ENCODE measurements at regions not wholly inside any gene's neighbourhood (a gene's known extent, or its start where the extent isn't known, plus 50 kb on each side); places are given as distances from the start of the nearest gene placed in this dataset.
"Not testable (repeated sequence)": the region's sequence is repeated elsewhere in the genome, so short reads cannot be mapped to it uniquely, and the experiment has no call there.

DNA sequence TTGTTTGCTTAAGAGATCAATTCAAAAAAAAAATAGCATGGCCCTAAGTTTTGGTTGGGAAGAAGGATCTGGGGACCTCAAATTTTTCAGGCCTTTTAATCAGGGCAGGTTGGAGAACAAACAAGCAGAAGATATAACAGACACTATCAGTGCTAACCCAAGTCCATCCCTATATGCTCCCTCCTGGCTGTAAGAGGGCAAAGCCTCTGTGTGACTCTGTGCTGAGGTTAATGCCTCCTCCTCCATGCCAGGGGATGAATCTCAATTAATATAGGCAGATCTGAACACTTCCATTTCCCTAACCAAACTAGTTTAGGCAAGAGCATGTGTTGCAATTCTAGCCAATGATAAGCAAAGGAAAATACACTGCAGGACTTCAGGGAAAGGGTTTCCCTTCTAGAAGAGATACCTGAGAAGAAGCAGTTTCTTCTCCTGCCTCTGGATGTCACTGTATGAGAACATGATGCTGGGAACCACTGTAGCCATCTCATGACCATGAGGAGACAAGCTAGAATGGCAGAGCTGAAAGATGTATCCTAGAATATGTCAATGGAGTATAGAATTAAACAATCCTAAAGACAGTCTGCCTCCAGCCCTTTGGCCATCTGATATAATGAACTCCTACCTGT, 76.0 kb downstream of the CHD9NB start:
- peak; percentile 15 for DNase-seq (ENCODE audit: low spot score)

DNA sequence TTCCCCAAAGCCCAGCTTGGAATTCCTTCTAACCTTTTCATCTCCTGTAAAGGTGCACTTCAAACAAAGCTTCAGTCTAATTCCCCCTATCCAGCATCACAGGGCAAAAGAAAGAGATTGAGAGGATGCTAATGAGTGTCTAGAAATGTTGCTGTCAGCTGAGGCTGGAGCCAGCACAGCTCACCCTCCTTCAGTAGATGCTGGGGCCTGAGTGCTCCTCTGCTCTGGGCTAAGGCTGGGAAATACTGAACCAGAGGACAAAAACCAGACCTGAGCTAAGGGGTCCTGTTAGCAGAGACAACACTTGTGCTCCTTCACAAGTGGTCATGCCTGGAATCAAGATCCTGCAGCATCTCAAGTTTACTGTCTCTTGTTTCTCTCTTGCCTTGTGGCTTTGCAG, 85.0 kb downstream of the CHD9NB start:
- no peak for DNase-seq (ENCODE audit: low spot score)

DNA sequence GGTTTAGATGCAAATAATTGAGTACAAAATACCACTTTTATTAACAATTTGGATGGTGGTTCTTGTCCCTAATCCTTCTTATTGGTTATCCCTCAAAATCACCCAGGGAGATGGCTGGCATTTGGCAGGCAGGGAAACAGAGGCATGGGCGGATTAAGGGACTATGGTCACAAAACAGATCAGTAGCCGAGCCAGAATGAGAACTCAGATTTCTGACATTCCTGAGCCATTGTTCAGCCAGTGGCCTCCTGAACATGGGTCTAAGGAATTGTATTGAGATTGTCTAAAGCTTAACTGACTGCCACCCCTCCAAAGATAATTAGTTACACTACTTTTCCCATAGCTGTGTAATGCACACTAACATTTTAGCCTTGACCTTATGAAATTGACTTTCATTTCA, 88.4 kb downstream of the CHD9NB start:
- no peak for DNase-seq (ENCODE audit: low spot score)

DNA sequence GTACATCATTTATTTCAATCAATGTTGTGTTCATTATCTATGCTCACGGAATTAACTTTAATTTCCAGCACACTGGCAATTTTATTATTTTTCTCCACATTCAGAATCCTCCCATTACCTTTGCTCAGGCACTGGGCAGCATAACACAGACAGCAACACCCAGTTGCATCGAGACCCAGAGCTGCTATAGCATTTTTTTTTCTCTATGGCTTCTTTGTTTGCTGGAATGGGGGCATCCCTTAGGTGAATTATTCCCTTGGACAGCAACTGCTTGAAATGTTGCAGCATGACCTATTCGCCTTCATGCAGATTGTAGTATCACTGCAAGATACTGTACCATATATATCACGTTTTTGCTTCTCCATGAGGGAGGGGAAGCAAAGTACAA, 88.8 kb downstream of the CHD9NB start:
- DNase-seq (ENCODE audit: low spot score), result no peak

DNA sequence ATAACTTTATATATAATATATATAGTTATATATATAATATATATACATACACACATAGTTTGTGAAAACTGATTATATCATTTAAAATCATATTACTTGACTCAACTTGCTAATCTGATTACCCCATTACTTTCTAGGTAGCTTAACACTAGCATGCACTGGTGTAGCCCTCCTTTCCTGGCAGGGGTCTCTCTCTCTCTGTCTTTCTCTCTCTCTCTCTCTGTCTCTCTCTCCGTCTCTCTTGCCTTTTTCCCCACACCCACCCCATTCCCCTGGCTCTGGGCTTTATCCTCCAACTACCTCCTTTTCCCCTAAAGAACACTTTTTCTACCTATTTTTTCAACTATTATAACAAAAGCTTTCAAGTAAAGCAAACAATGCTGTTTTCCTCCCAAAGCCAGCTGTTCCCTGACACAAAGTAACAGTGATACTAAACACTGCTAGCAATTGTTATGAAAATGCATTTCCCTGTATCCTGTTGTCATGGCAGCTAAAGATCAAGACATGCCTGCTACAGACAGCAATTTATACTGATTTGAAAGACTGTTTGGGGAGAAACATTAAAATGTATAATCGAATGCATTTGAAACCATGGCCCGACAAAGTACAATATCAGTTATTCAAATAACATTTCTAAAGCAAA, 89.4 kb downstream of the CHD9NB start:
- DNase-seq (ENCODE audit: low spot score), result no peak

DNA sequence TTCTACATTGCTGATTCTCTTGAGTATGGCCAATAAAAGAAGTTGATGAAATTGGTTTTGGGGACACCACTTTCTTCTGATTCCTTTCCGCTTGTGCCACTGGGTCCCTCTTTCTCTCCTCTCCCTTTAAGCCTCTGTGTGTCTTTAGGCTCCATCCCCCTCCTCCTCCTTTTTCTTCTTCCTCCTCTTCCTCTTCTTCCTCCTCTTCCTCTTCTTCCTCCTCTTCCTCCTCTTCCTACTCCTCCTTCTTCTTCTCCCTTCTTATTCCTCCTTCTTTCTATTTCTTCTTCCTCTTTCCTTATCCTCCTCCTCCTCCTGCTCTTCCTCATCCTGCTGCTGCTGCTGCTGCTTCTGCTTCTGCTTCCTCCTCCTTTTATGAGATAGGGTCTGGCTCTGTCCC, 93.7 kb downstream of the CHD9NB start:
- DNase-seq (ENCODE audit: low spot score), result no peak

DNA sequence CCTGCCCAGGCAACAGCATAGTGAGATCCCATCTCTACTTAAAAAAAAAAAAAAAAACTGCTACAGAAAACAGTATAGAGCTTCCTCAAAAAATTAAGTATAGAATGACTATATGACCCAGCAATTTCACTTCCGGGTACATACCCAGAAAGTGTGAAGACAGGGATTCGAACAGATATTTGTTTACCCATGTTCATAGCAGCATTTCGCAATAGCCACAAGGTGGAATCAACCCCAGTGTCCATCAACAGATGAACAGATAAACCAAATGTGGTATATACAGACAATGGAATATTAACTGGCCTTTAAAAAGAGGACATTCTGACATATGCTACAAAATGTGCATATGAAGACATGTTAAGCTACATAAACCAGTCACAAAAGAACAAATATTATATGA, 95.5 kb downstream of the CHD9NB start:
- no peak for DNase-seq (ENCODE audit: low spot score)

DNA sequence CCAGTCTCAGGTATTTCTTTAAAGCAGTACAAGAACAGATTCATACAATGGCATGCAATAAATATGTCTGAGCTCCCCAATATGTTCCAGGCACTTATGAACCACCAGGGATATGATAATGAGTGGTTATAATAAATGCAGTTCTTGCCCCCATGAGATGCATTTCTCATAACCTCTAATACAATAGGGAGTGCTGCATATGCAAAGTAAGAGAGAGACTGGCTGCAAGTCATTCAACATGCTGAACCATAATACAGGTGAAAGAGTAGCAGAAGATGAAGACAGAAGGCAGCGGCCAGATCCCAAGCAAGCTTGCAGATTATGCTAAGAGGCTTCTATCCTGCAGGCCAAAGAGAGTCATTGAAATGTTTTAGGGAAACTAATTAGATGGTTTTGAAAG, 96.7 kb downstream of the CHD9NB start:
- DNase-seq (ENCODE audit: low spot score), result no peak

DNA sequence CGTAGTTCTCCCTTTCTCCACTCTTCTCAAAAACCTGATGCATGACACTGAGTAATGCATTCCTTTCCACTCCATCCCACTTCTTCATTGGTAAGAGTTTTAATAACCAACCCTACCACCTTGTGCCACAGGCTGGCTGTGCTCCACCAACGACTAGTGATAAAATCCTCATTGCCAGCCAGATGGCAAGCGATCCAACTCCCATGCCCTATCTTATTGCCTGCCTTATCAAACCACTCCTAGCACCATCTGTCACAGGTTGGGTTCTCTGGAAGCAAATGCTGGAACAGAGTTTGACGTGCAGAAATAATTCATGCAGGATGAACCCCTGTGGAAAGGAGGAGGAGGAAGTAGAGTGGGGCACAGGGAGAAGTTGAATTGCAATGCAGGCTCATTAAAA, 99.5 kb downstream of the CHD9NB start:
- DNase-seq (ENCODE audit: low spot score), result no peak

DNA sequence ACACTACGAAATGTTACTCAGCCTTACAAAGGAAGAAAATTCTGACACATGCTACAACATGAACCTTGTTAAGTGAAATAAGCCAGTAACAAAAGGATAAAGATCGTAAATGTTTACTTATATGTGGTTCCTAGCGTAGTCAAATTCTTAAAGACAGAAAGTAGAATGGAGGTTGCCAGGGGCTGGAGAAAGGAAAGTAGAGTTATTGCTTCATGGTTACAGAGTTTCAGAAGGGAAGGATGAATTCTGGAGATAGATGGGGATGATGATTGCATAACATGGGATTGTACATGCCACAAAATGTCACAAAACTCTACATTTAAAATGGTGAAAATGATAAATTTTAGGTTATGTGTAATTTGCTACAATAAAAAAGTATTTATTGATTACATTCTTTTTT, 103.8 kb downstream of the CHD9NB start:
- DNase-seq (ENCODE audit: low spot score), result no peak

DNA sequence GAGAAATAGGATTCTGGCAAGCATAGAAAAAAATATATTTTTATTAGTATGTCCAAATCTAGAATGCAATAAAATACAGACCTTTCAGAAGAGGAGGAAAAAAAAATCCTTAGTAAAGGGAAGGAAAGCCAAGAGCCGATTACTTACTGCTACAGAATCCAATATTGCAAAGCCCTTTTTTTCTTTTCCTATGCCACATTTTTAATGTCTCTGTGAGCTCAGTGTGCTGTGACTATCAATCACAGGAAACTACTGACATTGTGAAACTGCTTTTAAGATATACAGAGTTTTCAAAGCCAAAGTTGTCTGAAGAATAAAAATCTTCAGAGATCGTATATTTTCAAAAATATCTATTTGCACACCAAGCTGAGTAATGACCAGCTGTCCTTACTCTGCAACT, 120.4 kb downstream of the CHD9NB start:
- DNase-seq (ENCODE audit: low spot score), result peak; percentile 41

DNA sequence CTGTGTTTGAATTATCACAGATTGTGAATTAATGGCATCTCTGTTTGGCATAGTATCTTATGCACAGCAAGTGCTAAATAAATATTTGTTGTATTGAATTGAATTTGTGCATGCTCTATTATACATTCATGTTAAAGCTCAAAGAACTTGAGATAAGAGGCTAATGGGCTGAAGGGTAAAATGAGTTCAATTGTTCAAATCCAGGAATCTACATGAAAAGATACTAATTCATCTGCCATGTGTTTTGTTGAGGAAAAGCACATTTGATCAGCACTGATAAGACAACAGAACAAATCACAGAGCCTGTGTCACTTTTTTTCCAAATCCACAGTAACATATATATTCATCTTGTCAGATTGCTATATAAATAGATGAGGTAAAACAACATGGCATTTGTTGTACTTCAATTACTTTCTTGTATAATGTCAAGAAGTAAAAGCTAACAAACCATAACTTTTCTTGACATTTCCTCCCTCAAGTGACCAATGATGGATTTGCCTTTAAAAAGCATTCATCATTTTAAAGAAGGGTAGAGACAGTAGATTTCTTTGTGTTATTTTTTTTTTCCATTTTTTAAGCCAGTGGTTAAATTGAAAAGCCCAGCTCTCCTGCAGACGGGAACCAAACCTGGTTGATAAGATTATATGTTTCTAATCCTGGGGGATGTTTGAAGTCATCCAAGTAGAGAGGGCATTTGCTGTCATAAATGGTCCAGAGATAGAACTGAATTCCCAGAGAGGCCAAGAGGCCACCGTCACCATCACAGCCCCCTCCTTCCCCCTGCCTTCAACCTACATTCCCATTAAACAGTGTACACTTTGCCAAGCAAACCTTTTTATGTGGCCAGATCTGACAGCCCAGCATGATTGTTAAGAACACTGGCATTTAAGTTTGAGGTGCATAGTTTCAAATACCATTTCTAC, 123.0 kb downstream of the CHD9NB start:
- DNase-seq (ENCODE audit: low spot score), result no peak

DNA sequence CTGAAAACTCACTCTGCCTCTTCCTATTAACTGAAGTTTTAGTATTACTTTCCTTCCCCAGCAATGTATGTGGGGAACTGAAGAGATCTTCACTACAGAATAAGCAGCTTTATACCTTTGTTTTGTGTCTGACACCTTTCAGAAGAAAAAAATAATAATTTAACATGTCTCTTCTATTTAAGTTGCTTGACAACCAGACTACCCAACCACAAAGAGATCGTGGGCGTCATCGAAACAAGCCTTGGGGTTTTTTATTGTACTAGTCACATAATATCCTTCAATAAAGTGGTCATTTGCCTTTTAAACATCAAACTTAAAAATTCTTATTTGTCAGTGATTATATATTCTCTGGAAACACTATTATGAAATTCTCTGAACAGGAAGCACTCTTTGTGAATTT, 123.7 kb downstream of the CHD9NB start:
- DNase-seq (ENCODE audit: low spot score), result no peak

DNA sequence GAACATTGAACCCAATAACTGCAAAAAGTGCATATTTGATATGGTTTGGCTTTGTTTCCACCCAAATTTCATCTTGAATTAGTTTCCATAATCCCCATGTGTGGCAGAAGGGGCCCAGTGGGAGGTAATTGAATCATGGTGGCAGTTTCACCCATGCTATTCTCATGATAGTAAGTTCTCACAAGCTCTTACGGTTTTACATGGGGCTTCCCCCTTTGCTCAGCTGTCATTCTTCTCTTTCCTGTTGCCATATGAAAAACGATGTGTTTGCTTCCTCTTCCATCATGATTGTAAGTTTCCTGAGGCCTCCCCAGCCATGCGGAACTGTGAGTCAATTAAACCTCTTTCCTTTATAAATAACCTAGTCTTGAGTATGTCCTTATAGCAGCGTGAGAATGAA, 127.6 kb downstream of the CHD9NB start:
- DNase-seq (ENCODE audit: low spot score), result no peak

DNA sequence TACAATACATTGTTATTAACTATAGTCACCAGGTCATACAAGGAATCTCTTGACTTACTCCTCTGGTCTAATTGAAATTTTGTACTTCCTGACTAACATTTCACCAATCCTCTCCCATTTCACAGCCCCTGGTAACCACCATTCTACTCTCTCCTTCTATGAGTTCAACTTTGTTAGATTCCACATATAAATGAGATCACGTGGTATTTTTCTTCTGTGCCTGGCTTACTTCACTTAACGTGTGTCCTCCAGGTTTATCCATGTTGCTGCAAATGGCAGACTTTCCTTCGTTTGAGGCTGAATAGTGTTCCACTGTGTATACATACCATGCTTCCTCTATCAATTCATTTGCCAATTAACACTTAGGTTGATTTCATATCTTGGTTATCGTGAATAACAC, 128.5 kb downstream of the CHD9NB start:
- no peak for DNase-seq (ENCODE audit: low spot score)

DNA sequence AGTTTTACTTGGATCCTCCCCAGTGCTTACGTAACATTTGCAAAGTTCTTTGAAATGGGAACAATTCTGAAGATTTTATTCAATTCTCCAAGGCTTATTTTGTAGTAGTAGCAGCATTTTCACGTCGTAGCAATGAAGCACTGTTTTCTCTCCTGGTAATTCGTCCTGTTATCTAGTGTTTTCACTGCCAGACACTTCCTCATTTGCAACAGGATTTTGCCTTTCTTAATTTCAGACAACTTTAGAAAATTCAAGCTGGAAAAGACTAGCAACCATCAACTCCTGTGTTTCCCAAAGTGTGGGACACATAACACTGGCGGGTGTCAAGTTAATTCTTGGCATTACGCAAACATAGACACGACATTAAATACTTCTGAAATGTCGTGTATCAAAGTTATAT, 131.6 kb downstream of the CHD9NB start:
- no peak for DNase-seq (ENCODE audit: low spot score)

DNA sequence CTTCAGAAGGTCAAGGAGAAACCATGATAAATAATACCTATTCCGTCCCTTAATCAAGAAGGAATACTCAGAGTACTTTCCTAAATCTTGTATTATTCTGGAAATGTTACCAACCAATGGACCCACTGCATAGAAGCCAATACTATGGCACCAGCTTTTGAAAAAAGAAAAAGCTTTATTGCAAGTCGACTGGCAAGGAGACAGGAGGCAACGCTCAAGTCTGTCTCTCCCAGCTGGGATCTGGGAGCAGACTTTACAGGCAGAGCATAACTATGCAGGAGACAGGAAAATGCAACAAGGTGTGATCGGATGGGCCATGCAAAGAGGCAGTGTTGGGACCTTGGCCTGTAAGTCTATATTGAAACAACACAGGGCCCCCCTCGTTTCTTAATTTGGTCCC, 132.4 kb downstream of the CHD9NB start:
- no peak for DNase-seq (ENCODE audit: low spot score)

DNA sequence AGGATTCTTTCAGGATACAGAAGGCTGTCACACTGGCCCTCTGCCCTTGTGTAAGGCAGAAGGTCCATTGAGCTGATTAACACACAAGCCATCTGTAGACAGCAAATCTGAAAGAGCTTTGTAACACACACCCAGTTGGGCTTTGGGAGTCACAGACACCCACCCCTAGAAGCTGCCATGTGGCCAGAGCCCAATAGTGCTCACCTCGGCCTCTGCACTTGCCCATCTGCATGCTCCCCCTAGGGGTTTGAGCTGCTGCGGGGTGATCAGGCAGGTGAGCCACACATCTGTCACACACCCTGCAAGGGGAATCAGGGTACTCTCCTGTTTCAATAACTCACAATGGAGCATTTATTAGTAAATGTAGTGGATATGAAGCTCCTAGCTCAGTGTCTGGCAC, 138.3 kb downstream of the CHD9NB start:
- DNase-seq (ENCODE audit: low spot score), result no peak

DNA sequence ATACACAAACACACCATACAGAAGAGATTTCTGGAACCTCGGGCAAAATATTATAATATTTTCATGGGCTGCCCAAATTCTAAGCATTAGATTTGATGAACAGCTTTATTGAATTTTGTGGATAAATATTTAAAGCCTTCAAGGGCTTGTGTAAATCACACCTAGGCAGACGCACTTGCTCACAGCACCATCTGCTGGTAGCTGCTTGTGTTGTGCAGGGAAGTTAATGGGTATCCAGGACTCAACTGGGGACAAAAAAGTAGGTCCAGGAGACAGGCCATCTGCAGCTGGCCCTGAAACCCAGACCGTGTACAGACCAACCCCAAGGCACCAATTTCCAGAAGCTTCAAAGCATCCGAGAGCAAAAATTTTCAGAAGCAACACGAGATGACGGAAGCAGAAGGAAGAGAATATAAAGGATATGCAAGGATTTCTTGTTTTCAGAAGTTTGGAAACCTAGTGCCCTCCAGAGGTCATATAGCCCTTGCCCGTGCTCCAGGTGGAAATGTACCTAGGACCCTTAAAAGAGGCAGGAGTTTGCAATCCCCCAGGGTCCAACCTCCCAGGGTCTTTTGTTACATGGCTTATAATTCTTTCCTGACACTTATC, 140.0 kb downstream of the CHD9NB start:
- peak; percentile 65 for DNase-seq (ENCODE audit: low spot score)

DNA sequence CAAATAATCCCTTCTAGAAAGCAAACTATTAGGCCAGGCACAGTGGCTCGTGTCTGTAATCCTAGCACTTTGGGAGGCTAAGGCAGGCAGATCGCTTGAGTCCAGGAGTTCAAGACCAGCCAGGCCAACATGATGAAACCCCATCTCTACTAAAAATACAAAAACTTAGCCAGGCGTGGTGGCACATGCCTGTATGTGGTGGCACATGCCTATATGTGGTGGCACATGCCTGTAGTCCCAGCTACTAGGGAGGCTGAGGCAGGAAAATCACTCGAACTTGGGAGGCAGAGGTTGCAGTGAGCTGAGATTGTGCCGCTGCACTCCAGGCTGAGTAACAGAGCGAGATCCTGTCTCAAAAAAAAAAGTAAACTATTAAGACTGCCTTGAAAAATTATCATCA, 144.6 kb downstream of the CHD9NB start:
- not testable (repeated sequence) for DNase-seq (ENCODE audit: low spot score)

DNA sequence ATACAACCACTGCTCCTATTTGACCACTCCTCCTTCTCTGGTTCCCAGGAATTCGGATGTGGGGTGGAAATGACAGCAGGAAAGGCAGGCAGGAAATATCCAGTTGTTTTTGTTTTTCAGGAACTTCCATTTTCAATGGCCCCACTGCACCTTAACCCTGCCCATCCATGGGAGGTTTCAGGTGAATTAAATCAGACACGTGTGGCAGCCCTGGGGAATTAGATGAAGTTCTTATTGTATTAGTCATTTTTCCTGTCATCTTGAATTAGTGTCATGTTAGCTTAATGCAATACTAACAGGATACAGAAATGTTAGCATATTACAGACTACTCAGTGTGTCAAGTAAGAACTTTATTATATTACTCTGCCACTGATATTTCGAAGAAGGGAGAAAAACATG, 146.4 kb downstream of the CHD9NB start:
- DNase-seq (ENCODE audit: low spot score), result no peak

DNA sequence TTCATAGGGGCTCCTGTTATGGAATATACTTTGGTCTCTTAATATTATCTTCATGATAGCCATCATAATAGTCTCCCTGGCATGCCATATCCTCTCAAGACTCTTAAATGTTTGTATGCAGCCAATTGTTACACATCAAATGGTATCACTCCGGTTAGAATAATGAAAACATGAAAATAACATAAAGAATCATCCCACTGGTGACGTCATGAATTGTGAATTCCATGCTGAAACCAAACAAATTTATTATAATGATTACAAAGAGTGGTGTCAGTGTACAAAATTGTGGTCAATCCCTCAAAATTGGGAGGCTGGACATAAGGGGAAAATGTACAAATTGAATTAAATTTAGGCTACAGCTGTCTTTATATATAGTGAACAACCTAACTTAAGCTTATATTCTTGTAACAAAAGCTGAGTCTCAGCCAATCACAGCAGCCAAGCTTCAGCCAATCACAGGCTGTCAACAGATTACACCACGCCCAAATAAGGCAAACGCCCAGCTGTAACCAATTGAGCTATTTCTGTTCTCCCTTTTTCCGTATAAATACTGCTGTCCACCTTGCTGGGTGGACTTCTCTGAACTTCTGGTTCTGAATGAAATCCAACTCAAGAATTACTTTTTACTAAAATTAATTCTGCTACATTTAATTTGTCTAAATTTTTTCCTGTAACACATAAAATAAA, 156.1 kb downstream of the CHD9NB start:
- DNase-seq (ENCODE audit: low spot score), result no peak

Measured in umbilical cord (tissue), 1 donor.